K562 (cell line): ENCODE measurements at regions not wholly inside any gene's neighbourhood (a gene's known extent, or its start where the extent isn't known, plus 50 kb on each side); places are given as distances from the start of the nearest gene placed in this dataset.

Source experiments
- ATAC-seq: fragments of 200-7000 bp; cut with Tn5 transposase; 3 replicates; pipeline ENCODE4 v1.9.1; 2020; ENCODE audit warnings: moderate library complexity
- BruUV-seq: library from RNA; stranded (reverse); fragments of 400-500 nt; replicated peaks from 2 replicates; lab custom pipeline; 2021; lab: Mats Ljungman, UMichigan
- CTCF ChIA-PET: fragments of 300-600 bp; formaldehyde crosslinking; extraction: SDS; loops from one replicate; lab custom pipeline; 2021; ENCODE audit warnings: low intra/inter-chr PET ratio; lab: Yijun Ruan, JAX
- POLR2A ChIA-PET: fragments of 300-600, 350-650 bp; sonication (Branson Sonifier 250); formaldehyde crosslinking; extraction: SDS; loops from one replicate; lab custom pipeline; 2021; ENCODE audit warnings: antibody characterized with exemption, inconsistent platforms; lab: Yijun Ruan, JAX
- DNase-seq, 4 experiments: peaks; one replicate each; pipeline versions ENCODE4 v3.0.0 to v3.0.0-alpha.2; 2011 to 2018; ENCODE audit warnings: low spot score in 3 of 4, mixed read lengths in 3 of 4; ENCODE audit errors: extremely low read depth in 1 of 4
- FAIRE-seq: peaks from 2 replicates; lab custom pipeline; 2011; peaks lifted over from hg19 to GRCh38; lab: Jason Lieb, UNC
- H2AFZ ChIP-seq: 2 replicates; pipeline ENCODE4 v1.6.0; 2011; ENCODE audit warnings: low read depth, low read length, control low read depth, inconsistent platforms
- H3K27ac ChIP-seq: fragments of 200-600 bp; 3 replicates; pipeline ENCODE4 v1.8.0; 2011; ENCODE audit warnings: low read depth, mild to moderate bottlenecking, control low read depth, inconsistent platforms, low read length, moderate library complexity, mixed read lengths; ENCODE audit errors: extremely low read depth
- H3K27me3 ChIP-seq, 2 experiments: fragments of 300-600 bp in 1 of 2; 2 replicates in 1 of 2; 3 replicates in 1 of 2; pipeline versions ENCODE4 v1.6.0 to v1.8.0; 2011; ENCODE audit warnings: inconsistent platforms in 2 of 2, low read length in 2 of 2, mild to moderate bottlenecking in 1 of 2, mixed read lengths in 1 of 2, moderate library complexity in 1 of 2; ENCODE audit not compliant: control insufficient read depth in 2 of 2, insufficient read depth in 2 of 2
- H3K36me3 ChIP-seq: fragments of 300-600 bp; 3 replicates; pipeline ENCODE4 v1.8.0; 2011; ENCODE audit warnings: mild to moderate bottlenecking, low read length, inconsistent platforms; ENCODE audit not compliant: control insufficient read depth, insufficient read depth
- H3K4me1 ChIP-seq, 2 experiments: fragments of 200-600 bp in 1 of 2; replicated peaks in 1 of 2; 2 replicates in 1 of 2; 3 replicates in 1 of 2; pipeline versions ENCODE4 v1.5.1 to v1.8.0; 2011; ENCODE audit warnings: inconsistent platforms in 2 of 2, low read length in 2 of 2, mild to moderate bottlenecking in 1 of 2, mixed read lengths in 1 of 2, moderate library complexity in 1 of 2; ENCODE audit not compliant: control insufficient read depth in 2 of 2, insufficient read depth in 2 of 2
- H3K4me2 ChIP-seq: 2 replicates; pipeline ENCODE4 v1.6.1; 2011; ENCODE audit warnings: low read length, control low read depth, inconsistent platforms, mixed read lengths; ENCODE audit not compliant: insufficient read depth
- H3K4me3 ChIP-seq: fragments of 200-600 bp; sonication (generic), shearing (Covaris generic); 2 replicates; pipeline ENCODE4 v1.5.1; 2016; ENCODE audit warnings: control low read depth, inconsistent platforms
- H3K79me2 ChIP-seq: fragments of 200-600 bp; 3 replicates; pipeline ENCODE4 v1.8.0; 2011; ENCODE audit warnings: low read length, inconsistent platforms; ENCODE audit not compliant: control insufficient read depth, insufficient read depth
- H3K9ac ChIP-seq, 2 experiments: 2 replicates each; pipeline versions ENCODE4 v1.6.0 to v1.6.1; 2011; ENCODE audit warnings: low read depth in 2 of 2, low read length in 2 of 2, control low read depth in 1 of 2, inconsistent platforms in 1 of 2, mild to moderate bottlenecking in 1 of 2, mixed read lengths in 1 of 2; ENCODE audit not compliant: insufficient read depth in 1 of 2
- H3K9me1 ChIP-seq: one replicate; pipeline ENCODE4 v1.6.0; 2011; ENCODE audit warnings: inconsistent platforms, mild to moderate bottlenecking, low read length, moderate library complexity; ENCODE audit not compliant: control insufficient read depth, insufficient read depth
- H3K9me3 ChIP-seq: replicated peaks from 2 replicates; pipeline ENCODE4 v1.5.1; 2011; ENCODE audit warnings: low read depth, low read length, inconsistent platforms; ENCODE audit not compliant: control insufficient read depth, insufficient read depth
- H4K20me1 ChIP-seq: replicated peaks from 2 replicates; pipeline ENCODE4 v1.6.1; 2011; ENCODE audit warnings: low read length, inconsistent platforms, mixed read lengths; ENCODE audit not compliant: control insufficient read depth, insufficient read depth
- AFF4 ChIP-seq: sonication (generic); formaldehyde crosslinking; IDR thresholded peaks from 2 replicates; pipeline ENCODE4 v1.8.0; 2023; ENCODE audit warnings: mild to moderate bottlenecking, missing genetic modification reagents
- CAMTA2 ChIP-seq: fragments of 250-450 bp; sonication (Bioruptor Pico); conservative IDR thresholded peaks from 2 replicates; pipeline ENCODE4 v1.5.1; 2022
- CC2D1A ChIP-seq: fragments of 450-650 bp; IDR thresholded peaks from 2 replicates; pipeline ENCODE4 v1.6.1; 2017; ENCODE audit warnings: mild to moderate bottlenecking
- E2F4 ChIP-seq: sonication (generic); formaldehyde crosslinking; IDR thresholded peaks from 2 replicates; pipeline ENCODE4 v1.8.0; 2022; ENCODE audit warnings: mild to moderate bottlenecking, low read depth, missing genetic modification reagents
- ETV1 ChIP-seq: fragments of 450-650 bp; conservative IDR thresholded peaks from 2 replicates; pipeline ENCODE4 v1.6.1; 2016; ENCODE audit warnings: missing genetic modification characterization, control low read depth, low read depth, missing compliant biosample characterization
- FOXA3 ChIP-seq, 2 experiments: fragments of 450-650 bp in 1 of 2; sonication (generic) in 1 of 2; formaldehyde crosslinking; IDR thresholded peaks in 1 of 2; conservative IDR thresholded peaks in 1 of 2; 2 replicates each; pipeline versions ENCODE4 v1.4.0 to v1.8.0; 2020 to 2022; ENCODE audit warnings: mild to moderate bottlenecking in 2 of 2, missing genetic modification reagents in 1 of 2
- GTF2A2 ChIP-seq: IDR thresholded peaks from 2 replicates; pipeline ENCODE4 v1.6.1; 2016; ENCODE audit warnings: mild to moderate bottlenecking, missing genetic modification characterization, missing compliant biosample characterization
- HSF4 ChIP-seq: fragments of 250-450 bp; sonication (Bioruptor Pico); IDR thresholded peaks from 2 replicates; pipeline ENCODE4 v2.1.2; 2022; ENCODE audit warnings: mild to moderate bottlenecking, moderate library complexity, borderline replicate concordance
- KLF1 ChIP-seq: fragments of 450-650 bp; IDR thresholded peaks from 2 replicates; pipeline ENCODE4 v1.6.1; 2016; ENCODE audit warnings: missing genetic modification characterization, missing compliant biosample characterization
- MAZ ChIP-seq, 2 experiments: fragments of 450-650 bp in 1 of 2; sonication (generic) in 1 of 2; formaldehyde crosslinking; IDR thresholded peaks in 1 of 2; conservative IDR thresholded peaks in 1 of 2; 2 replicates each; pipeline versions ENCODE4 v1.4.0 to v1.5.0; 2020; ENCODE audit warnings: mild to moderate bottlenecking in 1 of 2, missing genetic modification reagents in 1 of 2
- NCOA2 ChIP-seq, 2 experiments: fragments of 450-650 bp; IDR thresholded peaks; 2 replicates each; pipeline ENCODE4 v1.6.1; 2018; ENCODE audit warnings: mild to moderate bottlenecking in 2 of 2, moderate library complexity in 1 of 2; ENCODE audit not compliant: partially characterized antibody in 2 of 2
- POLR2AphosphoS2 ChIP-seq: IDR thresholded peaks from 2 replicates; pipeline ENCODE4 v1.6.1; 2012; ENCODE audit warnings: low read length, improper control_type of control experiment
- PPARD ChIP-seq: fragments of 250-450 bp; sonication (Bioruptor Pico); IDR thresholded peaks from 2 replicates; pipeline ENCODE4 v1.8.0; 2022; ENCODE audit warnings: inconsistent platforms, mild to moderate bottlenecking, moderate library complexity
- SPI1 ChIP-seq: IDR thresholded peaks from 2 replicates; pipeline ENCODE4 v1.6.1; 2011; ENCODE audit warnings: low read depth, low read length, control low read depth, borderline replicate concordance
- STAG1 ChIP-seq: sonication (generic); formaldehyde crosslinking; IDR thresholded peaks from 2 replicates; pipeline ENCODE4 v1.5.0; 2020; ENCODE audit warnings: missing genetic modification reagents, borderline replicate concordance
- ZBTB1 ChIP-seq: sonication (generic); formaldehyde crosslinking; IDR thresholded peaks from 2 replicates; pipeline ENCODE4 v1.8.1; 2023; ENCODE audit warnings: missing genetic modification reagents, low read depth, mild to moderate bottlenecking, borderline replicate concordance
- ZZZ3 ChIP-seq: fragments of 450-650 bp; IDR thresholded peaks from 2 replicates; pipeline ENCODE4 v1.6.1; 2016; ENCODE audit warnings: antibody characterized with exemption, mild to moderate bottlenecking, moderate library complexity
- WGBS: fragments of 100-300 bp; shearing (Covaris generic); methylation state at CpG from one replicate; pipeline ENCODE4 v1.1.6; 2016; ENCODE audit warnings: low coverage, mixed read lengths; ENCODE audit not compliant: insufficient coverage; ENCODE audit errors: missing lambda C conversion rate; 5-methylcytosine and 5-hydroxymethylcytosine counted together
- in situ Hi-C: fragments of 300-500 bp; cut with MboI; formaldehyde crosslinking; loops from 4 replicates; pipeline ENCODE4 v1.15.0; 2018; ENCODE audit warnings: inconsistent platforms, mixed read lengths
- intact Hi-C: fragments of 100-400 bp; cut with micrococcal nuclease; formaldehyde crosslinking; loops from 2 replicates; pipeline ENCODE4 v1.14.2; 2022

- Histone ChIP-seq H3K36me3 (no peaks in the 10 kb centered on the region), H3K9me3 (no peaks in the 10 kb centered on the region), H3K4me1 (no peaks in the 10 kb centered on the region), H3K4me2 (no peak overlapping the region), H3K4me3 (no peak overlapping the region), H3K27me3 (no peaks in the 10 kb centered on the region), H3K27ac (no peak overlapping the region), H3K9ac (no peak overlapping the region), H4K20me1 (no peaks in the 10 kb centered on the region), H3K9me1 (no peaks in the 10 kb centered on the region), H3K79me2 (no peaks in the 10 kb centered on the region), H2AFZ (no peak overlapping the region)
- ChIA-PET CTCF (no interaction called here), POLR2A (no interaction called here)
- intact Hi-C loops = no loop called here
- WGBS = 0% methylated on average over 3 of the region's 3 CpGs
- no TSS peak for BruUV-seq
- FAIRE-seq = no peak
- no peak for TF ChIP-seq CAMTA2 (CRISPR knock-in tag)
- TF ChIP-seq STAG1 (CRISPR knock-in tag) = no peak
- no peak for TF ChIP-seq ZZZ3
- TF ChIP-seq E2F4 = no peak
- TF ChIP-seq HSF4 (CRISPR knock-in tag) = no peak
- no peak for TF ChIP-seq PPARD (CRISPR knock-in tag)
- TF ChIP-seq ETV1 (tag) = no peak
- TF ChIP-seq KLF1 (tag) = no peak
- TF ChIP-seq CC2D1A = no peak
- TF ChIP-seq FOXA3 (CRISPR knock-in tag; conservative IDR thresholded peaks at IDR 0.05 in 1 of 2, IDR thresholded peaks at IDR 0.05 in 1 of 2) = no peak
- no peak for TF ChIP-seq NCOA2 (IDR thresholded peaks at IDR 0.05; ENCODE audit: partially characterized antibody in 2 of 2)
- TF ChIP-seq ZBTB1 (CRISPR knock-in tag) = no peak
- TF ChIP-seq POLR2AphosphoS2 = no peak
- TF ChIP-seq AFF4 (CRISPR knock-in tag) = no peak
- TF ChIP-seq GTF2A2 = no peak
- TF ChIP-seq MAZ (CRISPR knock-in tag; conservative IDR thresholded peaks at IDR 0.05 in 1 of 2, IDR thresholded peaks at IDR 0.05 in 1 of 2) = no peak
- TF ChIP-seq SPI1 = no peak
- in situ Hi-C loops = no loop called here
- no peak for DNase-seq
- ATAC-seq = no peak
Measured at GRCh38 chr4:15353207-15353606, 74.6 kb upstream of the C1QTNF7 start.
